Fibroblast of skin of back (primary cell): ENCODE measurements at regions not wholly inside any gene's neighbourhood (a gene's known extent, or its start where the extent isn't known, plus 50 kb on each side); places are given as distances from the start of the nearest gene placed in this dataset.

Experiments
- DNase-seq: peaks from one replicate; pipeline ENCODE4 v3.0.0-alpha.2; 2013

- DNase-seq: no peak
Observed at GRCh38 chr3:154003649-154004048, 117.5 kb upstream of the ARHGEF26 start.

- no peak for DNase-seq
Observed at GRCh38 chr3:154011036-154011435, 110.2 kb upstream of the ARHGEF26 start.

GRCh38 chr3:154013736-154014135 is 107.5 kb upstream of the ARHGEF26 start:
- DNase-seq: no peak

GRCh38 chr3:154015307-154015706 is 105.9 kb upstream of the ARHGEF26 start:
- no peak for DNase-seq

- DNase-seq: peak; percentile 48
Observed at GRCh38 chr3:154018100-154018696, 103.0 kb upstream of the ARHGEF26 start.

GRCh38 chr3:154022606-154023005 is 98.6 kb upstream of the ARHGEF26 start:
- DNase-seq: no peak

- no peak for DNase-seq
Observed at GRCh38 chr3:154023148-154023547, 98.0 kb upstream of the ARHGEF26 start.

- DNase-seq: no peak
Observed at GRCh38 chr3:154025007-154025406, 96.2 kb upstream of the ARHGEF26 start.

GRCh38 chr3:154029926-154030325 is 91.3 kb upstream of the ARHGEF26 start:
- no peak for DNase-seq

GRCh38 chr3:154034797-154035330 is 86.3 kb upstream of the ARHGEF26 start:
- DNase-seq: no peak

- DNase-seq: peak; percentile 34
Observed at GRCh38 chr3:154040283-154040682, 80.9 kb upstream of the ARHGEF26 start.

- DNase-seq: no peak
Observed at GRCh38 chr3:154044671-154045070, 76.5 kb upstream of the ARHGEF26 start.

GRCh38 chr3:154050216-154050615 is 71.0 kb upstream of the ARHGEF26 start:
- DNase-seq: peak; percentile 14

- peak; percentile 56 for DNase-seq
Observed at GRCh38 chr3:154050766-154051165, 70.4 kb upstream of the ARHGEF26 start.

GRCh38 chr3:154059833-154060232 is 61.4 kb upstream of the ARHGEF26 start:
- DNase-seq: no peak

- peak; percentile 72 for DNase-seq
Observed at GRCh38 chr3:154060238-154061000, 60.8 kb upstream of the ARHGEF26 start.

- no peak for DNase-seq
Observed at GRCh38 chr3:154061001-154061370, 60.2 kb upstream of the ARHGEF26 start.

GRCh38 chr3:154062513-154062912 is 58.7 kb upstream of the ARHGEF26 start:
- no peak for DNase-seq

GRCh38 chr3:154071146-154071545 is 50.0 kb upstream of the ARHGEF26 start:
- no peak for DNase-seq
